ENCODE measurements at regions not wholly inside any gene's neighbourhood (a gene's known extent, or its start where the extent isn't known, plus 50 kb on each side); places are given as distances from the start of the nearest gene placed in this dataset.

DNA sequence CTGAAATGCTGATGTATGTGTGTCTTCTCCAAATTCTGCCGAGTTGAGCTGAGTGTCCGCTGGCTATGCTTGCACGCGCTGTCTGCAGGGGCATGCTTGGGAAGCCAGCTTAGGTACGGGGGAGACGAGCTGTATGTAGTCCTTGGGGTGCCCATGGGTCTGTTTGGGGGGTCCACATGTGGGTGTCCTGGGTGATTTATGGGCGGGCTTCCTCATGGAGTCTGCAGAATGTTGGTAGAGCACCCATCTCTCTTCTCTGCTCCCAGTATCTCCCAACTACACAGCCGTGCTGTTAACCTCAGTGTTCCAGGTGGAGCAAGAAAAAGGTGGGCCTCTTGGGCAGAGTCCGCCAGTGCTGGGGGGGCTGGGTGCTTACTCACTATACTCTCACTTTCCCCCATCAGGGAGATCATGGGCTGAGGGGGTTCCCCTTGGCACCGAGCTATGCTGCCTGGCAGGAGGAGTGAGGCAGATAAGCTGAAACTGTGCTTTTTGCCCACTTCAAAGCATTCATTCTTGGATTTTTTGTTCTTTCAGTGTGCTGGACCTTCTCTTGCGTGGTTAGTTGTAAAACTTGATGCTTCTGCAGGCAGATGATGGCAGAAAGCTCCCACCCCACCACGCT is 128.2 kb upstream of the ALKAL2 start:
- Histone ChIP-seq H3K18ac (ENCODE audit: low read length) (no peak overlapping the region), H2BK120ac (ENCODE audit: low read depth, low read length) (no peak overlapping the region), H3K56ac (ENCODE audit: low read length) (no peak overlapping the region), H3K79me2 (ENCODE audit: control insufficient read depth, insufficient read depth, low read length) (no peaks in the 10 kb centered on the region), H3K4me1 (ENCODE audit: control insufficient read depth, low read depth, low read length) (no peaks in the 10 kb centered on the region), H3K79me1 (ENCODE audit: low read length) (no peaks in the 10 kb centered on the region), H2BK15ac (replicated peaks; ENCODE audit: low read depth) (no peak overlapping the region), H3K4me3 (ENCODE audit: low read length) (no peak overlapping the region), H3K27me3 (ENCODE audit: insufficient read depth, low read length, poor library complexity) (no peaks in the 10 kb centered on the region), H3K4me2 (ENCODE audit: low read length) (no peak overlapping the region), H4K5ac (ENCODE audit: low read length) (no peak overlapping the region), H3K9ac (ENCODE audit: low read length) (no peak overlapping the region), H2BK5ac (ENCODE audit: low read length) (no peak overlapping the region), H3K27ac (ENCODE audit: low read depth, low read length) (no peak overlapping the region), H3K36me3 (ENCODE audit: control insufficient read depth, insufficient read depth, low read length) (no peaks in the 10 kb centered on the region), H3K23ac (ENCODE audit: low read length) (no peak overlapping the region), H3K4ac (ENCODE audit: low read depth, low read length) (no peak overlapping the region), H2AK5ac (ENCODE audit: low read length) (no peak overlapping the region), H4K8ac (ENCODE audit: low read depth, low read length) (no peak overlapping the region)
- no CpG with 5 or more reads among the region's 12 CpGs for WGBS (ENCODE audit: extremely low coverage, insufficient coverage, low lambda C conversion rate)
- DNase-seq = no peak

DNA sequence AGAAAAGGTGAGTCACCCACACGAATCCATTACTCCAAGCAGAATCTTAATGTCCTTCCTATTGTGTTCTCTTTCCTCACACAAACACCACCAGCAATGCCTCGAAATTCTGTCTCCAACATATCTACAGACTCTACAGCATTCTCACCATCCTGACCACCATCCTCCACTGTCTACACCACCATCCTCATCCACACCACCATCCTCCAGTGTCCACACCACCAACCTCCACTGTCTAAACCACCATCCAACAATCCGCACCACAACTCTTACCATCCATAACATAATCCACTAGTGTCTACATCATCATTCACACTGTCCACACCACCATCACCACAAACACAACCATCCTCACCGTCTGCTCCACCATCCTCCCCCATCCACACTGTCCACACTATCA is 121.6 kb upstream of the ALKAL2 start:
- no peak for DNase-seq
- no peak overlapping the region for H3K27ac ChIP-seq (ENCODE audit: low read depth, low read length)
- no peaks in the 10 kb centered on the region for H3K79me1 ChIP-seq (ENCODE audit: low read length)
- no peak overlapping the region for H3K9ac ChIP-seq (ENCODE audit: low read length)
- no peak overlapping the region for H2BK120ac ChIP-seq (ENCODE audit: low read depth, low read length)
- H3K4me3 ChIP-seq (ENCODE audit: low read length) = no peak overlapping the region
- no peak overlapping the region for H2AK5ac ChIP-seq (ENCODE audit: low read length)
- H4K8ac ChIP-seq (ENCODE audit: low read depth, low read length) = no peak overlapping the region
- WGBS (ENCODE audit: extremely low coverage, insufficient coverage, low lambda C conversion rate) = no CpG with 5 or more reads among the region's 4 CpGs
- no peaks in the 10 kb centered on the region for H3K36me3 ChIP-seq (ENCODE audit: control insufficient read depth, insufficient read depth, low read length)
- H3K4me2 ChIP-seq (ENCODE audit: low read length) = no peak overlapping the region
- no peaks in the 10 kb centered on the region for H3K4me1 ChIP-seq (ENCODE audit: control insufficient read depth, low read depth, low read length)
- no peaks in the 10 kb centered on the region for H3K79me2 ChIP-seq (ENCODE audit: control insufficient read depth, insufficient read depth, low read length)
- no peak overlapping the region for H4K5ac ChIP-seq (ENCODE audit: low read length)
- H3K56ac ChIP-seq (ENCODE audit: low read length) = no peak overlapping the region
- H3K23ac ChIP-seq (ENCODE audit: low read length) = no peak overlapping the region
- H2BK5ac ChIP-seq (ENCODE audit: low read length) = no peak overlapping the region
- no peaks in the 10 kb centered on the region for H3K27me3 ChIP-seq (ENCODE audit: insufficient read depth, low read length, poor library complexity)
- H3K4ac ChIP-seq (ENCODE audit: low read depth, low read length) = no peak overlapping the region
- no peak overlapping the region for H3K18ac ChIP-seq (ENCODE audit: low read length)
- no peak overlapping the region for H2BK15ac ChIP-seq (replicated peaks; ENCODE audit: low read depth)

DNA sequence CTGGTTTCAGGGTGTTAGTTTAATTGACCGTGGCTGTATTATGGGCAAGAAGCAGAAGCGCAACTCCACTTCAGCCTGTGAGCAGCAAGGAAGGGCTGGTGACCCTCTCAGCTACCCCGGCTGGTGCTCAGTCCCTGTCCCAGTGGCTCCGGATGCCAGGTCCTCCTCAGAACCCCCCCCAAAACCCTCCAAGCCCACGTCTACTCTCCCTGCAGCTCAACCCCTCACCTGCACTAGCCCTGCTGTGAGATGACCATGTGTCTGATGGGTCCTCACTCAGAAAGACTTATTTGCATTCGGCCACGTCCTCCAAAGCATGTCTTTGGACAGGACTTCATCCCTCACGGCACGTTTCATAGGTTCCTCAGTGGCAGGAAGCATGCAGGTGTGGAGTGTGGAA is 119.7 kb upstream of the ALKAL2 start:
- Histone ChIP-seq H4K8ac (ENCODE audit: low read depth, low read length) (no peak overlapping the region), H3K4ac (ENCODE audit: low read depth, low read length) (no peak overlapping the region), H2AK5ac (ENCODE audit: low read length) (no peak overlapping the region), H3K79me1 (ENCODE audit: low read length) (no peaks in the 10 kb centered on the region), H3K79me2 (ENCODE audit: control insufficient read depth, insufficient read depth, low read length) (no peaks in the 10 kb centered on the region), H3K23ac (ENCODE audit: low read length) (no peak overlapping the region), H2BK5ac (ENCODE audit: low read length) (no peak overlapping the region), H3K27ac (ENCODE audit: low read depth, low read length) (no peak overlapping the region), H3K27me3 (ENCODE audit: insufficient read depth, low read length, poor library complexity) (no peaks in the 10 kb centered on the region), H3K36me3 (ENCODE audit: control insufficient read depth, insufficient read depth, low read length) (no peaks in the 10 kb centered on the region), H3K4me3 (ENCODE audit: low read length) (no peak overlapping the region), H3K4me2 (ENCODE audit: low read length) (no peak overlapping the region), H3K18ac (ENCODE audit: low read length) (no peak overlapping the region), H3K56ac (ENCODE audit: low read length) (no peak overlapping the region), H2BK120ac (ENCODE audit: low read depth, low read length) (no peak overlapping the region), H3K4me1 (ENCODE audit: control insufficient read depth, low read depth, low read length) (no peaks in the 10 kb centered on the region), H4K5ac (ENCODE audit: low read length) (no peak overlapping the region), H3K9ac (ENCODE audit: low read length) (no peak overlapping the region), H2BK15ac (replicated peaks; ENCODE audit: low read depth) (no peak overlapping the region)
- no CpG with 5 or more reads among the region's 9 CpGs for WGBS (ENCODE audit: extremely low coverage, insufficient coverage, low lambda C conversion rate)
- DNase-seq = no peak

DNA sequence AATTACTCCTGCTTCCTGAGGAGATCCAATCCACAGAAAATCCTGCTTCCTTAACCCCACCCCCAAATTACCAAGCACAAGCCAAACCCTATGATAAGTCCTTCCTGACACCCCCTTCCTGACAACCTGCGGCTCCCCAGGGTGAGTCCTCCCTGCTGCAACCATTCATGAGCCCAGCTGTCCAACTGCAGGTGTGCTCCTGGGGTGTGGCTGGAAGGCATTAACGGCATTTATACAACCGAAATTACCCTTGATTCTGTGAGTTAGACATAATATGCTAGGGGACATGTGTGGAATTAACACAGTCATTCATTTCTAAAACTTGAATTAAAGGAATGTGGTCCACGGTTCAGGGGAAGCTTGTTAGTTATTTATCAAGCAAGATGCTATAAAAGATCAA is 119.0 kb upstream of the ALKAL2 start:
- Histone ChIP-seq H4K8ac (ENCODE audit: low read depth, low read length) (no peak overlapping the region), H2BK5ac (ENCODE audit: low read length) (no peak overlapping the region), H3K9ac (ENCODE audit: low read length) (no peak overlapping the region), H3K79me2 (ENCODE audit: control insufficient read depth, insufficient read depth, low read length) (no peaks in the 10 kb centered on the region), H3K79me1 (ENCODE audit: low read length) (no peaks in the 10 kb centered on the region), H2BK120ac (ENCODE audit: low read depth, low read length) (no peak overlapping the region), H3K56ac (ENCODE audit: low read length) (no peak overlapping the region), H2AK5ac (ENCODE audit: low read length) (no peak overlapping the region), H2BK15ac (replicated peaks; ENCODE audit: low read depth) (no peak overlapping the region), H3K4me1 (ENCODE audit: control insufficient read depth, low read depth, low read length) (no peaks in the 10 kb centered on the region), H3K36me3 (ENCODE audit: control insufficient read depth, insufficient read depth, low read length) (no peaks in the 10 kb centered on the region), H3K27me3 (ENCODE audit: insufficient read depth, low read length, poor library complexity) (no peaks in the 10 kb centered on the region), H3K18ac (ENCODE audit: low read length) (no peak overlapping the region), H3K4me3 (ENCODE audit: low read length) (no peak overlapping the region), H3K27ac (ENCODE audit: low read depth, low read length) (no peak overlapping the region), H3K4ac (ENCODE audit: low read depth, low read length) (no peak overlapping the region), H3K4me2 (ENCODE audit: low read length) (no peak overlapping the region), H4K5ac (ENCODE audit: low read length) (no peak overlapping the region), H3K23ac (ENCODE audit: low read length) (no peak overlapping the region)
- no CpG with 5 or more reads among the region's 4 CpGs for WGBS (ENCODE audit: extremely low coverage, insufficient coverage, low lambda C conversion rate)
- DNase-seq = no peak

DNA sequence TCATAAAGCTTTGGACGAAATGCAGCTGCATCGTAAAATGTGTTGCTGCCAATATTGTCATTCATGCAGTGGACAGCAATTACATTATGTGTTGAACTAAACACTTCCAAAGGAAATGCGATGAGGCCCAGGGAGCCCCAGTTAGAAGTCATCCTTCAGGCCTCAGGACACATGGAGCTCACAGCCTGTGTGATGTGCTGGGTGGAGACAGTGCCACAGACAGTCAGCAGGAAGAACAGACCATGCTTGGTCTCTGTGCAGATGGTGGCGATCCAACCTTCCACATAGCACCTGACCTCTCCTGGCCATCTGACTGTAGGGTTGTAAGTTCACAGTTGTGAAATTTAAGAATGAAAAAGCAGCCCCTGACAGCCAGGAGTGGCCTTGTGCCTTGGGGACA is 118.3 kb upstream of the ALKAL2 start:
- Histone ChIP-seq H4K8ac (ENCODE audit: low read depth, low read length) (no peak overlapping the region), H3K18ac (ENCODE audit: low read length) (no peak overlapping the region), H3K23ac (ENCODE audit: low read length) (no peak overlapping the region), H3K79me1 (ENCODE audit: low read length) (no peaks in the 10 kb centered on the region), H2BK120ac (ENCODE audit: low read depth, low read length) (no peak overlapping the region), H3K9ac (ENCODE audit: low read length) (no peak overlapping the region), H3K4ac (ENCODE audit: low read depth, low read length) (no peak overlapping the region), H3K36me3 (ENCODE audit: control insufficient read depth, insufficient read depth, low read length) (no peaks in the 10 kb centered on the region), H2AK5ac (ENCODE audit: low read length) (no peak overlapping the region), H3K56ac (ENCODE audit: low read length) (no peak overlapping the region), H3K79me2 (ENCODE audit: control insufficient read depth, insufficient read depth, low read length) (no peaks in the 10 kb centered on the region), H3K4me1 (ENCODE audit: control insufficient read depth, low read depth, low read length) (no peaks in the 10 kb centered on the region), H2BK15ac (replicated peaks; ENCODE audit: low read depth) (no peak overlapping the region), H3K27me3 (ENCODE audit: insufficient read depth, low read length, poor library complexity) (no peaks in the 10 kb centered on the region), H2BK5ac (ENCODE audit: low read length) (no peak overlapping the region), H4K5ac (ENCODE audit: low read length) (no peak overlapping the region), H3K27ac (ENCODE audit: low read depth, low read length) (no peak overlapping the region), H3K4me3 (ENCODE audit: low read length) (no peak overlapping the region), H3K4me2 (ENCODE audit: low read length) (no peak overlapping the region)
- no CpG with 5 or more reads among the region's 4 CpGs for WGBS (ENCODE audit: extremely low coverage, insufficient coverage, low lambda C conversion rate)
- DNase-seq = no peak

DNA sequence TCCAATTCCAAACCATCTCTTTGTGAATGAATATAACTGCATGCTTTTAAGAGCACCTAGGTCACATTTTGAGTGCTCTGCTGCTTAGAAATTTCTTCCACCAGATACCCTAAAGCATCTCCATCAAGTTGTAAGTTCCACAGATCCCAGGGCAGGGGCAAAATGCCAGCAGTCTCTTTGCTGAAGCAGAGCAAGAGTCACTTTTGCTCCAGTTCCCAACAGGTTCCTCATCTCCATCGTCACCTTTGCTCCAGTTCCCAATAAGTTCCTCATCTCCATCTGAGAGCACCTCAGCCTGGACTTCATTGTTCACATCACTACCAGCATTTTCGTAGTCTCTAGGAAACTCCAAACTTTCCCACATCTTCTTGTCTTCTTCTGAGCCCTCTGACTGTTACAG is 116.7 kb upstream of the ALKAL2 start:
- H3K79me2 ChIP-seq (ENCODE audit: control insufficient read depth, insufficient read depth, low read length) = no peaks in the 10 kb centered on the region
- no peak overlapping the region for H2BK5ac ChIP-seq (ENCODE audit: low read length)
- no peaks in the 10 kb centered on the region for H3K27me3 ChIP-seq (ENCODE audit: insufficient read depth, low read length, poor library complexity)
- no peak overlapping the region for H4K8ac ChIP-seq (ENCODE audit: low read depth, low read length)
- no peak overlapping the region for H3K18ac ChIP-seq (ENCODE audit: low read length)
- H3K9ac ChIP-seq (ENCODE audit: low read length) = no peak overlapping the region
- no peak overlapping the region for H3K4me2 ChIP-seq (ENCODE audit: low read length)
- no peaks in the 10 kb centered on the region for H3K36me3 ChIP-seq (ENCODE audit: control insufficient read depth, insufficient read depth, low read length)
- H2AK5ac ChIP-seq (ENCODE audit: low read length) = no peak overlapping the region
- no peak overlapping the region for H3K56ac ChIP-seq (ENCODE audit: low read length)
- H4K5ac ChIP-seq (ENCODE audit: low read length) = no peak overlapping the region
- H3K4ac ChIP-seq (ENCODE audit: low read depth, low read length) = no peak overlapping the region
- no peak overlapping the region for H3K23ac ChIP-seq (ENCODE audit: low read length)
- no peak overlapping the region for H3K4me3 ChIP-seq (ENCODE audit: low read length)
- H2BK120ac ChIP-seq (ENCODE audit: low read depth, low read length) = no peak overlapping the region
- no CpG with 5 or more reads among the region's 2 CpGs for whole genome bisulfite sequencing (ENCODE audit: extremely low coverage, insufficient coverage, low lambda C conversion rate)
- DNase-seq = no peak
- no peaks in the 10 kb centered on the region for H3K79me1 ChIP-seq (ENCODE audit: low read length)
- H3K27ac ChIP-seq (ENCODE audit: low read depth, low read length) = no peak overlapping the region
- no peaks in the 10 kb centered on the region for H3K4me1 ChIP-seq (ENCODE audit: control insufficient read depth, low read depth, low read length)
- H2BK15ac ChIP-seq (replicated peaks; ENCODE audit: low read depth) = no peak overlapping the region

Measured in mesendoderm (in vitro differentiated cells).